GM21825 (cell line): ENCODE measurements at regions not wholly inside any gene's neighbourhood (a gene's known extent, or its start where the extent isn't known, plus 50 kb on each side); places are given as distances from the start of the nearest gene placed in this dataset.

Experiments
- ATAC-seq: cut with Tn5 transposase; IDR thresholded peaks from one replicate; pipeline ENCODE4 v1.9.1; 2021; ENCODE audit warnings: mild to moderate bottlenecking, moderate library complexity; ENCODE audit not compliant: unreplicated experiment

- no peak for ATAC-seq
Measured at GRCh38 chr15:96390986-96391385, 60.5 kb downstream of the NR2F2 start.

GRCh38 chr15:96392380-96393208, 62.1 kb downstream of the NR2F2 start:
- ATAC-seq, result no peak

- no peak for ATAC-seq
Measured at GRCh38 chr15:96393209-96393513, 62.7 kb downstream of the NR2F2 start.

- no peak for ATAC-seq
Measured at GRCh38 chr15:96395687-96396086, 65.2 kb downstream of the NR2F2 start.

GRCh38 chr15:96398776-96399175, 68.3 kb downstream of the NR2F2 start:
- no peak for ATAC-seq

- no peak for ATAC-seq
Measured at GRCh38 chr15:96402403-96402802, 71.9 kb downstream of the NR2F2 start.

GRCh38 chr15:96403071-96403470, 72.6 kb downstream of the NR2F2 start:
- no peak for ATAC-seq

- ATAC-seq, result no peak
Measured at GRCh38 chr15:96403932-96404331, 73.4 kb downstream of the NR2F2 start.

GRCh38 chr15:96404560-96404959, 74.1 kb downstream of the NR2F2 start:
- no peak for ATAC-seq

GRCh38 chr15:96406291-96406690, 75.8 kb downstream of the NR2F2 start:
- no peak for ATAC-seq

- no peak for ATAC-seq
Measured at GRCh38 chr15:96406701-96407100, 76.2 kb downstream of the NR2F2 start.

GRCh38 chr15:96407482-96407881, 77.0 kb downstream of the NR2F2 start:
- no peak for ATAC-seq

- ATAC-seq, result no peak
Measured at GRCh38 chr15:96408591-96409183, 78.2 kb downstream of the NR2F2 start.

GRCh38 chr15:96409215-96410138, 79.0 kb downstream of the NR2F2 start:
- no peak for ATAC-seq

- no peak for ATAC-seq
Measured at GRCh38 chr15:96410175-96411055, 79.9 kb downstream of the NR2F2 start.

- no peak for ATAC-seq
Measured at GRCh38 chr15:96411056-96412031, 80.8 kb downstream of the NR2F2 start.

- no peak for ATAC-seq
Measured at GRCh38 chr15:96412045-96412905, 81.8 kb downstream of the NR2F2 start.

- no peak for ATAC-seq
Measured at GRCh38 chr15:96412906-96413231, 82.4 kb downstream of the NR2F2 start.

- ATAC-seq, result no peak
Measured at GRCh38 chr15:96413657-96414056, 83.2 kb downstream of the NR2F2 start.
